Endothelial cell of umbilical vein (primary cell): ENCODE measurements at regions not wholly inside any gene's neighbourhood (a gene's known extent, or its start where the extent isn't known, plus 50 kb on each side); places are given as distances from the start of the nearest gene placed in this dataset.

ENCODE experiments used
- POLR2A ChIP-seq: IDR thresholded peaks from 2 replicates; pipeline ENCODE4 v1.6.1; 2012; ENCODE audit warnings: low read depth, mild to moderate bottlenecking, control low read depth, low read length
- TF ChIP-seq, protein P1 (sequence below), 2 donors: IDR thresholded peaks; 1 replicate in 1 of 2; 2 replicates in 1 of 2; pipeline ENCODE4 v1.5.1; 2011; ENCODE audit warnings: low read length in 2 of 2, mild to moderate bottlenecking in 2 of 2, moderate library complexity in 2 of 2, control low read depth in 1 of 2, inconsistent platforms in 1 of 2, low read depth in 1 of 2; ENCODE audit not compliant: insufficient read depth in 1 of 2; ENCODE audit errors: extremely low read depth in 1 of 2

- no peak for TF ChIP-seq POLR2A
- TF ChIP-seq, protein P1, sequence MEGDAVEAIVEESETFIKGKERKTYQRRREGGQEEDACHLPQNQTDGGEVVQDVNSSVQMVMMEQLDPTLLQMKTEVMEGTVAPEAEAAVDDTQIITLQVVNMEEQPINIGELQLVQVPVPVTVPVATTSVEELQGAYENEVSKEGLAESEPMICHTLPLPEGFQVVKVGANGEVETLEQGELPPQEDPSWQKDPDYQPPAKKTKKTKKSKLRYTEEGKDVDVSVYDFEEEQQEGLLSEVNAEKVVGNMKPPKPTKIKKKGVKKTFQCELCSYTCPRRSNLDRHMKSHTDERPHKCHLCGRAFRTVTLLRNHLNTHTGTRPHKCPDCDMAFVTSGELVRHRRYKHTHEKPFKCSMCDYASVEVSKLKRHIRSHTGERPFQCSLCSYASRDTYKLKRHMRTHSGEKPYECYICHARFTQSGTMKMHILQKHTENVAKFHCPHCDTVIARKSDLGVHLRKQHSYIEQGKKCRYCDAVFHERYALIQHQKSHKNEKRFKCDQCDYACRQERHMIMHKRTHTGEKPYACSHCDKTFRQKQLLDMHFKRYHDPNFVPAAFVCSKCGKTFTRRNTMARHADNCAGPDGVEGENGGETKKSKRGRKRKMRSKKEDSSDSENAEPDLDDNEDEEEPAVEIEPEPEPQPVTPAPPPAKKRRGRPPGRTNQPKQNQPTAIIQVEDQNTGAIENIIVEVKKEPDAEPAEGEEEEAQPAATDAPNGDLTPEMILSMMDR (IDR thresholded peaks at IDR 0.05; ENCODE audit: extremely low read depth in 1 of 2, insufficient read depth in 1 of 2, low read depth in 1 of 2, low read length in 2 of 2), result no peak
These were observed 118.9 kb downstream of the MXRA5 start for GRCh38 chrX:3227526-3227925.
